HepG2 (cell line): ENCODE measurements at regions not wholly inside any gene's neighbourhood (a gene's known extent, or its start where the extent isn't known, plus 50 kb on each side); places are given as distances from the start of the nearest gene placed in this dataset.

Experiments
- ATAC-seq: fragments of 200-7000 bp; cut with Tn5 transposase; 3 replicates; pipeline ENCODE4 v1.9.1; 2020; ENCODE audit warnings: mild to moderate bottlenecking, moderate library complexity
- BruUV-seq: library from RNA; stranded (reverse); fragments of 400-500 nt; replicated peaks from 2 replicates; lab custom pipeline; 2021; lab: Mats Ljungman, UMichigan
- CTCF ChIA-PET: fragments of 300-600 bp; formaldehyde crosslinking; extraction: SDS; loops from one replicate; lab custom pipeline; 2021; ENCODE audit warnings: low total read pairs, inconsistent platforms, low intra/inter-chr PET ratio; lab: Yijun Ruan, JAX
- POLR2A ChIA-PET: fragments of 350-600 bp; sonication (Branson Sonifier 250); formaldehyde crosslinking; loops from one replicate; lab custom pipeline; 2020; ENCODE audit warnings: antibody characterized with exemption, inconsistent platforms; lab: Yijun Ruan, JAX
- DNase-seq: peaks from one replicate; pipeline ENCODE4 v3.0.0-alpha.2; 2015; ENCODE audit warnings: low spot score
- FAIRE-seq: peaks from 3 replicates; lab custom pipeline; 2011; peaks lifted over from hg19 to GRCh38; lab: Jason Lieb, UNC
- H2AFZ ChIP-seq: one replicate; pipeline ENCODE4 v1.6.1; 2011; ENCODE audit warnings: low read length, inconsistent platforms
- H3K27ac ChIP-seq: fragments of 300-600 bp; 3 replicates; pipeline ENCODE4 v1.8.0; 2011; ENCODE audit warnings: mixed run types, mild to moderate bottlenecking, mixed read lengths, low read length, inconsistent platforms; ENCODE audit not compliant: insufficient read depth; ENCODE audit errors: extremely low read length
- H3K27me3 ChIP-seq, 2 experiments: fragments of 200-600 bp in 1 of 2; 2 replicates in 1 of 2; 3 replicates in 1 of 2; pipeline versions ENCODE4 v1.6.0 to v1.8.0; 2011; ENCODE audit warnings: low read length in 2 of 2, mild to moderate bottlenecking in 2 of 2, moderate library complexity in 2 of 2, inconsistent platforms in 1 of 2; ENCODE audit not compliant: insufficient read depth in 2 of 2, control insufficient read depth in 1 of 2
- H3K36me3 ChIP-seq, 2 experiments: fragments of 200-600 bp in 1 of 2; replicated peaks in 1 of 2; 2 replicates in 1 of 2; 3 replicates in 1 of 2; pipeline versions ENCODE4 v1.5.1 to v1.8.0; 2011; ENCODE audit warnings: low read length in 2 of 2, inconsistent platforms in 1 of 2; ENCODE audit not compliant: insufficient read depth in 2 of 2, control insufficient read depth in 1 of 2
- H3K4me1 ChIP-seq: 2 replicates; pipeline ENCODE4 v1.5.1; 2012; ENCODE audit warnings: low read length, inconsistent platforms; ENCODE audit not compliant: insufficient read depth
- H3K4me2 ChIP-seq: 2 replicates; pipeline ENCODE4 v1.6.0; 2011; ENCODE audit warnings: low read depth, low read length, inconsistent platforms
- H3K4me3 ChIP-seq, 3 experiments: fragments of 200-600 bp in 1 of 3; sonication (generic), shearing (Covaris generic) in 1 of 3; replicated peaks in 1 of 3; 2 replicates each; pipeline ENCODE4 v1.5.1; 2011 to 2016; ENCODE audit warnings: low read length in 3 of 3, inconsistent platforms in 2 of 3, low read depth in 2 of 3, mild to moderate bottlenecking in 2 of 3, control low read depth in 1 of 3, mixed read lengths in 1 of 3; ENCODE audit not compliant: insufficient read depth in 1 of 3
- H3K79me2 ChIP-seq: one replicate; pipeline ENCODE4 v1.6.1; 2011; ENCODE audit warnings: low read length, inconsistent platforms; ENCODE audit not compliant: insufficient read depth
- H3K9ac ChIP-seq: 2 replicates; pipeline ENCODE4 v1.6.0; 2011; ENCODE audit warnings: mild to moderate bottlenecking, low read depth, low read length, inconsistent platforms; ENCODE audit not compliant: insufficient read depth
- H3K9me3 ChIP-seq: 2 replicates; pipeline ENCODE4 v1.5.1; 2012; ENCODE audit warnings: mild to moderate bottlenecking, low read length
- H4K20me1 ChIP-seq: 2 replicates; pipeline ENCODE4 v1.6.0; 2011; ENCODE audit warnings: inconsistent platforms, mild to moderate bottlenecking, low read length, moderate library complexity; ENCODE audit not compliant: insufficient read depth
- ATRX ChIP-seq: sonication (generic); formaldehyde crosslinking; IDR thresholded peaks from 2 replicates; pipeline ENCODE4 v1.4.0; 2020; ENCODE audit warnings: missing genetic modification reagents, borderline replicate concordance
- ELF4 ChIP-seq: sonication (generic); formaldehyde crosslinking; IDR thresholded peaks from 2 replicates; pipeline ENCODE4 v1.5.0; 2020; ENCODE audit warnings: missing genetic modification reagents, mild to moderate bottlenecking, moderate library complexity, borderline replicate concordance
- FOXO1 ChIP-seq: sonication (generic); formaldehyde crosslinking; IDR thresholded peaks from 2 replicates; pipeline ENCODE4 v1.4.0; 2020; ENCODE audit warnings: missing genetic modification reagents
- HHEX ChIP-seq: IDR thresholded peaks from 2 replicates; pipeline ENCODE4 v1.6.1; 2016; ENCODE audit warnings: control low read depth
- HNF4G ChIP-seq, 2 experiments: sonication (generic) in 1 of 2; formaldehyde crosslinking in 1 of 2; IDR thresholded peaks; 2 replicates each; pipeline versions ENCODE4 v1.4.0 to v1.6.1; 2011 to 2020; ENCODE audit warnings: borderline replicate concordance in 2 of 2, low read depth in 2 of 2, mild to moderate bottlenecking in 2 of 2, low read length in 1 of 2, missing genetic modification reagents in 1 of 2, moderate library complexity in 1 of 2
- HOXA7 ChIP-seq: sonication (generic); formaldehyde crosslinking; IDR thresholded peaks from 2 replicates; pipeline ENCODE4 v1.8.1; 2022; ENCODE audit warnings: mild to moderate bottlenecking, missing genetic modification reagents, moderate library complexity
- MBNL3 ChIP-seq: fragments of 250-450 bp; sonication (Bioruptor Pico); conservative IDR thresholded peaks from 2 replicates; pipeline ENCODE4 v1.8.0; 2022; ENCODE audit warnings: mild to moderate bottlenecking, inconsistent platforms
- NCOA5 ChIP-seq: sonication (generic); formaldehyde crosslinking; IDR thresholded peaks from 2 replicates; pipeline ENCODE4 v1.4.0; 2020; ENCODE audit warnings: missing genetic modification reagents
- POLR2AphosphoS2 ChIP-seq: IDR thresholded peaks from 2 replicates; pipeline ENCODE4 v1.6.1; 2011; ENCODE audit warnings: low read depth, low read length, improper control_type of control experiment
- SIX4 ChIP-seq: sonication (generic); formaldehyde crosslinking; IDR thresholded peaks from 2 replicates; pipeline ENCODE4 v1.4.0; 2020; ENCODE audit warnings: missing genetic modification reagents
- SMC3 ChIP-seq: IDR thresholded peaks from 2 replicates; pipeline ENCODE4 v1.6.1; 2011; ENCODE audit warnings: low read length, improper control_type of control experiment
- SNAI1 ChIP-seq: sonication (generic); formaldehyde crosslinking; IDR thresholded peaks from 2 replicates; pipeline ENCODE4 v1.5.0; 2020; ENCODE audit warnings: mild to moderate bottlenecking, missing genetic modification reagents, borderline replicate concordance
- THYN1 ChIP-seq: sonication (generic); formaldehyde crosslinking; IDR thresholded peaks from 2 replicates; pipeline ENCODE4 v1.8.1; 2023; ENCODE audit warnings: low read depth, mild to moderate bottlenecking, moderate library complexity, missing genetic modification reagents, borderline replicate concordance
- TSC22D2 ChIP-seq: sonication (generic); formaldehyde crosslinking; IDR thresholded peaks from 2 replicates; pipeline ENCODE4 v1.5.1; 2020; ENCODE audit warnings: missing genetic modification reagents, mild to moderate bottlenecking, borderline replicate concordance
- ZEB1 ChIP-seq: IDR thresholded peaks from 2 replicates; pipeline ENCODE4 v1.6.1; 2012; ENCODE audit warnings: mild to moderate bottlenecking, low read depth, inconsistent platforms; ENCODE audit not compliant: insufficient replicate concordance
- ZNF331 ChIP-seq: sonication (generic); formaldehyde crosslinking; IDR thresholded peaks from 2 replicates; pipeline ENCODE4 v1.4.0; 2020; ENCODE audit warnings: missing genetic modification reagents
- ZNF350 ChIP-seq: sonication (generic); formaldehyde crosslinking; IDR thresholded peaks from 2 replicates; pipeline ENCODE4 v1.4.0; 2020; ENCODE audit warnings: mild to moderate bottlenecking, low read depth, missing genetic modification reagents, borderline replicate concordance
- ZNF781 ChIP-seq: sonication (generic); formaldehyde crosslinking; IDR thresholded peaks from 2 replicates; pipeline ENCODE4 v1.5.1; 2020; ENCODE audit warnings: borderline replicate concordance, mild to moderate bottlenecking, missing genetic modification reagents; ENCODE audit errors: not compliant biosample characterization
- ZNF850 ChIP-seq: sonication (generic); formaldehyde crosslinking; conservative IDR thresholded peaks from 2 replicates; pipeline ENCODE4 v1.9.0; 2021; ENCODE audit warnings: mild to moderate bottlenecking, missing genetic modification reagents
- ZSCAN22 ChIP-seq: sonication (generic); formaldehyde crosslinking; IDR thresholded peaks from 2 replicates; pipeline ENCODE4 v1.4.0; 2020; ENCODE audit warnings: mild to moderate bottlenecking, missing genetic modification reagents
- ZSCAN30 ChIP-seq: sonication (generic); formaldehyde crosslinking; IDR thresholded peaks from 2 replicates; pipeline ENCODE4 v1.5.0; 2020; ENCODE audit warnings: mild to moderate bottlenecking, missing genetic modification reagents
- WGBS: methylation state at CpG from one replicate; pipeline ENCODE4 v1.1.6; 2017; ENCODE audit warnings: low lambda C conversion rate; 5-methylcytosine and 5-hydroxymethylcytosine counted together
- in situ Hi-C: cut with HindIII; loops from 2 replicates; pipeline ENCODE4 v1.10.0; 2017; ENCODE audit warnings: low pct_unique_long_range_greater_than_20kb; ENCODE audit not compliant: extremely low pct_ligation_motif_present
- intact Hi-C: fragments of 100-400 bp; cut with micrococcal nuclease; formaldehyde crosslinking; loops from one replicate; pipeline ENCODE4 v1.10.0; 2022; ENCODE audit not compliant: unreplicated experiment
- TF ChIP-seq, protein P1 (sequence below): sonication (generic); formaldehyde crosslinking; IDR thresholded peaks from 2 replicates; pipeline ENCODE4 v1.5.0; 2020; ENCODE audit warnings: missing genetic modification reagents
- TF ChIP-seq, protein P2 (sequence below): sonication (generic); formaldehyde crosslinking; conservative IDR thresholded peaks from 2 replicates; pipeline ENCODE4 v1.8.0; 2022; ENCODE audit warnings: missing genetic modification reagents

DNA sequence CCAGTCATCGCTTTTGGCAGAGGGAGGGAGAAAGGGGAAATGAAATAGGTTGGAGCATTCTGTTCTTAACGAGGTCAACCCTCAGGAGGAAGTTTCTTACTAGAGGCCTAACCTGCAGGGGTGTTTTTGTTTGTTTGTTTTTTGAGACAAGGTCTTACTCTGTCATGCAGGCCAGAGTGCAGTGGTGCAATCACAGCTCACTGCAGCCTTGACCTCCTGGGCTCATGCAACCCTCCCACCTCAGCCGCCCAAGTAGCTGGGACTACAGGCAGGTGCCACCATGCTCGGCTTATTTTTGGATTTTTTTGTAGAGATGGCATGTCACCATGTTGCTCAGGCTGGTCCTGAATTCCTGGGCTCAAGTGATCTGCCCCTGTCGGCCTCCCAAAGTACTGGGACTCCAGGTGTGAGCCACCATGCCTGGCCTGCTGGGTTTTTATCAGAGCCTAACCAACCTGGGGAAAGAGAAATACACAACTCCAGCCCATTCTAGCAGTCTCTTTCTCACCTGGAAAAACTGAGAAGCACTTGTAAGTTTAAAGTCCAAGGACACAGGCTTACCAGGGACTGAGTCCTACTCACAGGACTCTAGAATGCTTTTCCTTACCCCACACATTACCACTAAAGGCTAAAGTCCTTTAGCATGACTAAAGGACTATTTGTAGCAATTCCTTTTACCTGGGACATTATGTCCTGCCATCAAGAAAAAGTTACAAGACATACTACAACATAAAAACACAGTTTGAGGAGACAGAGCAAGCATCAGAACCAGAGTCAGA, 101.0 kb upstream of the EGFR start:
- no peaks in the 10 kb centered on the region for H3K9me3 ChIP-seq
- peak overlapping the region; percentile 28 for H3K4me2 ChIP-seq
- no peaks in the 10 kb centered on the region for H3K36me3 ChIP-seq
- H3K27ac ChIP-seq = no peak overlapping the region
- peaks cover 36% of the 10 kb centered on the region for H3K4me1 ChIP-seq
- no peak overlapping the region for H3K4me3 ChIP-seq
- POLR2A ChIA-PET = no interaction called here
- intact Hi-C loops (no loop called here), in situ Hi-C loops (no loop called here)
- no peaks in the 10 kb centered on the region for H3K79me2 ChIP-seq
- ATAC-seq (peak; percentile 83), FAIRE-seq (peak; percentile 40), DNase-seq (peak; percentile 15)
- no peaks in the 10 kb centered on the region for H3K27me3 ChIP-seq
- H3K9ac ChIP-seq = no peak overlapping the region
- CTCF ChIA-PET = no interaction called here
- H2AFZ ChIP-seq = no peak overlapping the region
- BruUV-seq = no TSS peak
- H4K20me1 ChIP-seq = no peaks in the 10 kb centered on the region
- 25% methylated on average over 4 of the region's 5 CpGs for WGBS
- peak; percentile 77; the same call in 1 of the 2 replicates for TF ChIP-seq FOXO1 (CRISPR knock-in tag)
- TF ChIP-seq ELF4 = no peak
- no peak for TF ChIP-seq SMC3
- no peak for TF ChIP-seq THYN1
- TF ChIP-seq ZNF850 (CRISPR knock-in tag) = no peak
- no peak for TF ChIP-seq HHEX
- TF ChIP-seq MBNL3 (CRISPR knock-in tag) = no peak
- TF ChIP-seq TSC22D2 = no peak
- no peak; the same call in 1 of the 2 replicates for TF ChIP-seq ZNF331
- no peak for TF ChIP-seq SNAI1 (CRISPR knock-in tag)
- no peak for TF ChIP-seq ZEB1
- no peak for TF ChIP-seq ATRX
- 0 out of 2 replicates have a peak, but pooled peaks have one; percentile 29 for TF ChIP-seq ZNF350 (CRISPR knock-in tag)
- TF ChIP-seq, protein P1, sequence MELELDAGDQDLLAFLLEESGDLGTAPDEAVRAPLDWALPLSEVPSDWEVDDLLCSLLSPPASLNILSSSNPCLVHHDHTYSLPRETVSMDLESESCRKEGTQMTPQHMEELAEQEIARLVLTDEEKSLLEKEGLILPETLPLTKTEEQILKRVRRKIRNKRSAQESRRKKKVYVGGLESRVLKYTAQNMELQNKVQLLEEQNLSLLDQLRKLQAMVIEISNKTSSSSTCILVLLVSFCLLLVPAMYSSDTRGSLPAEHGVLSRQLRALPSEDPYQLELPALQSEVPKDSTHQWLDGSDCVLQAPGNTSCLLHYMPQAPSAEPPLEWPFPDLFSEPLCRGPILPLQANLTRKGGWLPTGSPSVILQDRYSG = no peak
- TF ChIP-seq ZSCAN30 = no peak
- TF ChIP-seq ZNF781 (CRISPR knock-in tag) = no peak
- TF ChIP-seq HNF4G (IDR thresholded peaks at IDR 0.05; ENCODE audit: borderline replicate concordance, low read depth, low read length) = no peak
- TF ChIP-seq HNF4G (CRISPR knock-in tag; IDR thresholded peaks at IDR 0.05; ENCODE audit: borderline replicate concordance, low read depth) = 0 out of 2 replicates have a peak, but pooled peaks have one; percentile 41
- TF ChIP-seq, protein P2, sequence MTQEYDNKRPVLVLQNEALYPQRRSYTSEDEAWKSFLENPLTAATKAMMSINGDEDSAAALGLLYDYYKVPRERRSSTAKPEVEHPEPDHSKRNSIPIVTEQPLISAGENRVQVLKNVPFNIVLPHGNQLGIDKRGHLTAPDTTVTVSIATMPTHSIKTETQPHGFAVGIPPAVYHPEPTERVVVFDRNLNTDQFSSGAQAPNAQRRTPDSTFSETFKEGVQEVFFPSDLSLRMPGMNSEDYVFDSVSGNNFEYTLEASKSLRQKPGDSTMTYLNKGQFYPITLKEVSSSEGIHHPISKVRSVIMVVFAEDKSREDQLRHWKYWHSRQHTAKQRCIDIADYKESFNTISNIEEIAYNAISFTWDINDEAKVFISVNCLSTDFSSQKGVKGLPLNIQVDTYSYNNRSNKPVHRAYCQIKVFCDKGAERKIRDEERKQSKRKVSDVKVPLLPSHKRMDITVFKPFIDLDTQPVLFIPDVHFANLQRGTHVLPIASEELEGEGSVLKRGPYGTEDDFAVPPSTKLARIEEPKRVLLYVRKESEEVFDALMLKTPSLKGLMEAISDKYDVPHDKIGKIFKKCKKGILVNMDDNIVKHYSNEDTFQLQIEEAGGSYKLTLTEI (CRISPR knock-in tag) = no peak
- no peak for TF ChIP-seq HOXA7
- no peak for TF ChIP-seq NCOA5 (CRISPR knock-in tag)
- no peak for TF ChIP-seq POLR2AphosphoS2
- TF ChIP-seq ZSCAN22 (CRISPR knock-in tag) = no peak
- no peak for TF ChIP-seq SIX4
